HG03103 (cell line): ENCODE measurements at regions not wholly inside any gene's neighbourhood (a gene's known extent, or its start where the extent isn't known, plus 50 kb on each side); places are given as distances from the start of the nearest gene placed in this dataset.

ENCODE experiments used
- ATAC-seq: cut with Tn5 transposase; IDR thresholded peaks from one replicate; pipeline ENCODE4 v1.9.1; 2021; ENCODE audit warnings: low read depth; ENCODE audit not compliant: unreplicated experiment

- no peak for ATAC-seq
Measured at GRCh38 chr12:130070126-130070611, 92.1 kb upstream of the FZD10 start.

GRCh38 chr12:130073721-130074120 lies 88.5 kb upstream of the FZD10 start:
- ATAC-seq: no peak

- ATAC-seq: no peak
Measured at GRCh38 chr12:130074661-130075406, 87.4 kb upstream of the FZD10 start.

DNA sequence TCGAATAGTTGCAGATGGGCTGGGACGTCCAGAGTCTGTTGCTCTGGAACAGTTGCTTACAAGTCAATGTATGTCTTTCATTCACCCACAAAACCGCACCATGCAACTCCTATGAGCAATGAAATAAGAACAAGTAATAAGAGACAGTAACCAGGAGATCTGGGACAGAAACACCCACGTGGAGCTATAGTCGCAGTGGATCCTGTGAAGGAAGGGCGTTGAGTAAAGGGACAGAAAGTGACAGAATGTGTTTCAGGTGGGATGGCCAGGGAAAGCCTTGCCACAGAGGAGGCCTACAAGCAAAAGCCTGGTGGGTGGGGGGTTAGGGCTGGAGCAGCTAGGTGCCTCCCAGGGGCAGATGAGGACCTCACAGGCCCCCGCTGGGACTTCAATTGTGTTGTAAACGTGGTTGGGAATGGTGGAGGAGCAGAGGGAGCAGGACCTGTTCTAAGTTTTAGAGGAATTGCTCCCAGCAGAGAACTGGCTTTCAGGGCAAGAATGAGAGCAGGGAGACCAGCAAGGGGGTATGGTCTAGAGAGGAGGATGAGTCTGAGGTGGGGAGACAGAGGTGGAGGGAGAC lies 86.7 kb upstream of the FZD10 start:
- ATAC-seq: no peak

DNA sequence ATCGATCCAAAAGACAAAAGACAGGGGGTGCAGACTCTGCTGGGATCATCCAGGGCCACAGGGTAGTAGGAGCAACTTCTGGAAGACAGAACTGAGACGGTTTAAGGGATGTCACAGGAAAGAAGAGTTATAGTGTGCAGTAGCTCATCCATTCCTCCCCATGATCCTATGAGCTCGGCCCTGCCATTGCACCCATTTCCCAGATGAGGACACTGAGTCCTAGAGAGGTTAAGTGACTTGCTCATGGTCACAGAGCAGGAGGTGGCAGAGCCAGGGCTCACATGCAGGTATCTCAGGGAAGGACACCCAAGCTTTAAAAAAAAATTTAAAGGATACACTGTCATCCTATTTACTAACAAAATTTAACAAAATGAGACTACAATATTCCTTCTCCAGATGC lies 86.1 kb upstream of the FZD10 start:
- no peak for ATAC-seq

DNA sequence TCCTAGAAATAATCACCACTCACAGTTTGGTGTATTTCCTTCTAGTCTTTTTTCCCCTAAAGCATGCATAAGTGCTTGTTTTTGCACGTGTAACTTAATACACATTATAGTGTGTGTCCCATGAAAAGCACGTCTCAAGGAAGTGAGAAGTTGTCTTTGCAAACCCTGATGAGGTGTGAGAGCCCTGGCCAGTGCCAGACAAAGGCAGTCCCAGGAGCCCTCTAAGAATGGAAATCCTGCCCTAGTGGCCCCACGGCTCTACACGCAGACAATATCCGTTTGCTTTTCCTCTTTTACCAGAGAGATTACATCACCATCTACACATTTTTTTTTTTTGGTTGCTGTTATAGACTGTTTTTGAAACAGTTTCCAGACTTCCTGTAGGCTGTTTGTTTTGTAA lies 85.5 kb upstream of the FZD10 start:
- no peak for ATAC-seq

GRCh38 chr12:130078852-130079251 lies 83.4 kb upstream of the FZD10 start:
- no peak for ATAC-seq

GRCh38 chr12:130079279-130079678 lies 83.0 kb upstream of the FZD10 start:
- no peak for ATAC-seq

- ATAC-seq: no peak
Measured at GRCh38 chr12:130080205-130080604, 82.1 kb upstream of the FZD10 start.

DNA sequence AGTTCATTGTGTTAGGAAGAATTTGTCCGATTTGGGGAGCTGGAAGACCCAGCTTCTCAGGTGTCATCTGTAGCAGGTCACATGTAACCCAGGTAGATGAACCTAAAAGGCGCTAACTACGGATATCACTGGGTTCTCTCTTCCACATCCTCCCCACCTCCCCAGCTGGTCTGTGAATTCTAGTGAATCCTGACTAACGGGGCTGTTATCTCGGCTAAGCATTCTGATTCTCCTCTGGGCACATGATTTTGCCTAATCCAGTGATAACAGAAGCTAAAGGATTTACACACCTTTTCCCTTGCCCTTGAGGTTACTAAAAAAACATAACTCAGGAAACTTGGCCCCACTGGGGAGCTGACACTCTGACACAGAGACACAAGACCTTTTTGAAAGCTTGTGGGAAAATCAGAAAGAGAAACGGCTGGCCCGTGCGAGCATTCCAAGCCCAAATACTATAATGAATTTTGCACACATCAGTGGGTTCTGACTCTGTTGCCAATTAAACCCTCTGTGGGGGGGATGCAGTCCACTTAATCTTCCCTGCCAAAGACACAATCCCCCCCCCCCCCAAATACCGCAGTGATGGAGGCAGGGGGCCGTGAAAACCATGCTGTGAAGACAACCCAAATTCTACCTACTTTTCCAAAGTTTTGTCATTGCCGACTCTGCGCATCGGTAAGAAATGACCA lies 81.0 kb upstream of the FZD10 start:
- ATAC-seq: no peak

DNA sequence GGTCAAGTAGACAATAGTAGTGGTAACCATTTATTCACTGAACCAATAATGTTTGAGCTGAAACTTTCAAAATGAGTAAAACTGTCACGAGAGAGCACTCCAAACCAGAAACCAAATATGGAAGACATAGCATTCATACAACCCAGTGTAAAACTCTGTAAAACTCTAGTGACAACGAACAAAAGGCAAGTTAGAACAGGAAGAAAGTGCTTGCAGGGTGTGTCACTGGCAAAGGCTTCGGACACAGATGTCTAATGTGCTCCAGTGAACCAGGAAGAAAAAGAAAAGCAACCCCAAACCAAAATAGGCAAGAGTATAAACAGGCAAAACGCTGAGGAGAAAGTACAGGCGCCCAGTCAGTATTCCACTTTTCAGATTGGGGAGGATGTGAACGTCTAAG lies 79.3 kb upstream of the FZD10 start:
- ATAC-seq: no peak

GRCh38 chr12:130083734-130084133 lies 78.5 kb upstream of the FZD10 start:
- ATAC-seq: no peak

DNA sequence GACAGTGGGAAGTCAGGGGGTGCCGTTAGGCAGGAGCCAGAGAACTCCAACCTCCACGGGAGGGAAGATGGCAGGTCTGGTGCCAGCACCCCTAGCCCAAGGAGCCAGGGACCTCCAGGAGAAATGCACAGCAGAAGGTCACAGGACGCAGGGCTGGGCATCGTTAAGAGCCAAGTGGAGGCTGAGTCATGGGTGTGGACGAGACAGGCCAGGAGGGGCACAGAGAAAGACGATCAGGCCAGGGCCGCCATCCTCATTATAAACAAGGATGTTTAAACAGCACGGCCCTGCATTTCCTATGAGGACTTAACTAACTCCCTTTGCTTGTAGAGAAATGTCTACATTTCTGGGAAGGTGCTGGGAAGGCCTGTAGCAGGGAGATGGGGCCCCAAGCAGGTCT lies 77.9 kb upstream of the FZD10 start:
- no peak for ATAC-seq

DNA sequence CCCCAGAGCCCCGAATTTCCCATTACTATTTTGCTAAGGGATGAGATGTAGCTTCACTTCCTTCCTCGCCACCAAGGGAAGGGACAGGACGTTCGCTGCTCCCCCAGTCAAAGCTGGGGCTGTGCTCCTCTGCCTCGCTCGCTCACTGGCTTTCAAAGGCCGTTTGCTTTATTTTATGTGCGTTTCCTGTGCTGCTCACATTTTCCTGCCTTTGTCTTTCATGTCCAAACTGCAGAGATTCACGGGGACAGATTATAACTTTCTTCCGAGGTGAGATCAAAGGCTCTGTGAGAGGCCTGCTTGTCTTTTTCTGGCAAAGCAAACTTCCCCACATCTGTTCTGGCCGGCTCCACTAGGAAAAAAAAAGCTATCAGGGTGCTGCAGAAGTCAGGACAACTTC lies 76.0 kb upstream of the FZD10 start:
- ATAC-seq: no peak

DNA sequence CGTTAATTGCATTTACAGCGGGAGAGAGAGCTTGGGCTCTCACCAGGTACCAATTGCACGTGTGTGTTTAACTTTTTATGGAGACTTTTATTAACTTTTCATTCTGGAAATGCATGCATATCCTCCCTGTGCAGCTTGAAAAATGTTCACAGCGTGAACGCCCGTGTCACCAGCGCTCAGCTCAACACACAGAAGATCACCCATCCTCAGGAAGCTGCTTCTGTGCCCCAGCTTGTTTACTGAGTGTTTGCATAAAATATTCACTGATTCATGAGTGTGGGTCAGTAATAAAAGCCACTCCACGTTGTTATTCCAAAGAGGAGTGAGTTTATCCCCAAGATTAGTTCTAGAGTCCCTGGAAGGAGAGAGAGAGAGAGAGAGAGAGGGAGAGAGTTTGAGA lies 75.5 kb upstream of the FZD10 start:
- ATAC-seq: no peak

- no peak for ATAC-seq
Measured at GRCh38 chr12:130087222-130087621, 75.0 kb upstream of the FZD10 start.

DNA sequence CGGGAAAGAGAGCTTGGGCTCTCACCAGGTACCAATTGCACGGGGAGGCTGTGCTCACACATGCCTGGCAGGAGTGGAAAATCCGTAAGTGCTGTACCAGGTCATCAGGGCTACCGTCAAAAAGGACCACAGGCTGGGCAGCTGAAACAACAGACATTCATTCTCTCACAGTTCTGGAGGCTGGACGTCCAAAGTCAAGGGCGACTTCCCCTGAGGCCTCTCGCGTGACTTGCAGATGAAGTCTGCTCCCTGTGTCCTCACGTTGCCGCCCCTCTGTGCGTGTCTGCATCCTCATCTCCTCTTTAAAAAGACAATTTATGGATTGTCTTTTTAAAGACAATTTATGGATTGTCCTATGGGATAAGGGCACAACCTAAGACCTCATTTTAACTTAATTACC lies 73.8 kb upstream of the FZD10 start:
- ATAC-seq: no peak

- no peak for ATAC-seq
Measured at GRCh38 chr12:130090542-130090941, 71.7 kb upstream of the FZD10 start.

DNA sequence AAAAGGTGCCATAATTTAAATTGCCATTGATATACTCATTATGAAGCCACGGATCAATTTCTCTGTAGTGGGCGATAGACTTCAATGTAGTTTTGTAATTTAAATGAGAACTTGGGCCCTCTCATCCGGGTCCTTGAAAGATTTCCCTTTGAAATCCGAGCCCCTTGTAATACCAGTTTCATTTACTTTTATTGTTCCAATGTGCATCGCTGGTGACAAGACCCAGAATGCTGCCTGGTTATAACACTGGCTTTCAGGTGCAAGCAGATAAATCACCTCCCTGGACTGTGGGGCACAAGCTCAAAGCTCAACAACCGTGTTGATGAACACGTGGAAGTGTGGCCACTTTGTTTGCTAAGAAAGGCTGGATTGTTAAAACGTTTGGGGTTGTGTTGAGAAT lies 68.9 kb upstream of the FZD10 start:
- ATAC-seq: no peak

DNA sequence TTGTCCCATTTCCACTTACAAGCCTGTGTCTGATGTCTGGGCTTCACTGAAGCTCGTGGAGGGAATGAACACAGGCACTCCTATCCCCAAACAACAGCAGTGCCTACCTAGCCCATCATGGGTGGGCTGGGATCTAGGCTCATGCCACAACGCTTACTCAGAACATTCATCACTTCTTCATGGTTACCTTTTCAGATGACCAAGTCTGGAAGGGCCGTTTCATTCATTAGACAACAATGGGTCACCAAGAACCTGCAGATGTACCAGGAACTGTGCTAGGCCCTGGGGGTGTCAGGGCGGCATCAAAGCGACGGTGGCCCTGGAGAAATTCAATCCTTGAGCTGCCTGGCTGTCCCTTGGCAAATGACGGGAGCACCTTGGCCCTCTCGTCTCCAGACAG lies 64.9 kb upstream of the FZD10 start:
- ATAC-seq: no peak

DNA sequence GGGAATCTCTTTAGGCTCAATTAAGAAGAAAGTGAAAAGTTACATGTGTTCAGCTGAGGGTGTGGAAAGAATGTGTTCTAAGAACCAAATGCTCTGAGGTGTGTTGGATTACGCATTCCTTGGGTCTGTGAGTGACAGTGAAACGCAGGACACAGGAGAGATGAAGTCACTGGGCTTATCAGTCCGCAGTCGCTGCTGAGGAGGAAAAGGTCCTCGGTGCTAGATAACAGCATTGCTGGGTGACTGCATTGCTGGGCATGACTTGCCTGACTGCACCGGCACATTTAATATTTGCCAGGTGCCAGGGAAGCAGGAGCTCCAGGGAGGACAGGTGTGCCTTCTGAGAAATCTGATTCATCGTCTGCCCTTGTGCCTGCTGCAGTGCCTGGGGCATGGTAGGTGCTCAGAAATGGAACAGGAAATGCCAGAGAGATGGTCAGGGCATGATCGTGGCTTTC lies 64.4 kb upstream of the FZD10 start:
- ATAC-seq: no peak
